ENCODE measurements at regions not wholly inside any gene's neighbourhood (a gene's known extent, or its start where the extent isn't known, plus 50 kb on each side); places are given as distances from the start of the nearest gene placed in this dataset.
A peak's percentile ranks its signal among the peaks of the same experiment; 100 is the strongest.
"Not testable (repeated sequence)": the region's sequence is repeated elsewhere in the genome, so short reads cannot be mapped to it uniquely, and the experiment has no call there.

GRCh38 chr17:12195418-12195817, 174.7 kb downstream of the MAP2K4 start:
- DNase-seq = no peak

GRCh38 chr17:12201294-12201880, 180.7 kb downstream of the MAP2K4 start:
- no peak for DNase-seq

GRCh38 chr17:12209632-12210191, 189.0 kb downstream of the MAP2K4 start:
- no peak for DNase-seq

GRCh38 chr17:12220714-12221439, 200.2 kb downstream of the MAP2K4 start:
- not testable (repeated sequence) for DNase-seq

- no peak for DNase-seq
These were observed 201.7 kb downstream of the MAP2K4 start for GRCh38 chr17:12222392-12222791.

GRCh38 chr17:12227547-12227946, 206.9 kb downstream of the MAP2K4 start:
- DNase-seq = no peak

- peak; percentile 39 for DNase-seq
These were observed 208.7 kb downstream of the MAP2K4 start for GRCh38 chr17:12229335-12229734.

GRCh38 chr17:12230481-12231354, 210.0 kb downstream of the MAP2K4 start:
- DNase-seq = no peak

- no peak for DNase-seq
These were observed 210.6 kb downstream of the MAP2K4 start for GRCh38 chr17:12231355-12231682.

GRCh38 chr17:12239021-12239420, 218.3 kb downstream of the MAP2K4 start:
- DNase-seq = not testable (repeated sequence)

GRCh38 chr17:12242345-12242954, 221.8 kb downstream of the MAP2K4 start:
- no peak for DNase-seq

- DNase-seq = peak; percentile 40
These were observed 227.1 kb downstream of the MAP2K4 start for GRCh38 chr17:12247761-12248160.

GRCh38 chr17:12250973-12251372, 230.3 kb downstream of the MAP2K4 start:
- no peak for DNase-seq

GRCh38 chr17:12252462-12252861, 231.8 kb downstream of the MAP2K4 start:
- DNase-seq = no peak

GRCh38 chr17:12254460-12254859, 233.8 kb downstream of the MAP2K4 start:
- no peak for DNase-seq

GRCh38 chr17:12256380-12256995, 235.8 kb downstream of the MAP2K4 start:
- DNase-seq = peak; percentile 54

- no peak for DNase-seq
These were observed 236.5 kb downstream of the MAP2K4 start for GRCh38 chr17:12257176-12257575.

- DNase-seq = no peak
These were observed 240.7 kb downstream of the MAP2K4 start for GRCh38 chr17:12261354-12261753.

- DNase-seq = no peak
These were observed 249.1 kb downstream of the MAP2K4 start for GRCh38 chr17:12269751-12270150.

GRCh38 chr17:12277827-12278226, 257.1 kb downstream of the MAP2K4 start:
- DNase-seq = no peak

GRCh38 chr17:12282056-12282455, 261.4 kb downstream of the MAP2K4 start:
- no peak for DNase-seq

GRCh38 chr17:12287953-12288352, 267.3 kb downstream of the MAP2K4 start:
- no peak for DNase-seq

- no peak for DNase-seq
These were observed 269.5 kb downstream of the MAP2K4 start for GRCh38 chr17:12290207-12290606.

Measured in femur (tissue), 1 donor.